GM12878 (cell line): ENCODE measurements at regions not wholly inside any gene's neighbourhood (a gene's known extent, or its start where the extent isn't known, plus 50 kb on each side); places are given as distances from the start of the nearest gene placed in this dataset.

Experiments
- ATAC-seq: fragments of 200-7000 bp; cut with Tn5 transposase; 3 replicates; pipeline ENCODE4 v1.9.1; 2020; ENCODE audit warnings: mild to moderate bottlenecking, moderate library complexity
- BruUV-seq: library from RNA; stranded (reverse); fragments of 400-500 nt; replicated peaks from 2 replicates; lab custom pipeline; 2021; lab: Mats Ljungman, UMichigan
- CTCF ChIA-PET: fragments of 300-600 bp; sonication (Branson Sonifier 250); formaldehyde crosslinking; extraction: SDS; loops from one replicate; lab custom pipeline; 2021; ENCODE audit warnings: inconsistent platforms; lab: Yijun Ruan, JAX
- POLR2A ChIA-PET: fragments of 350-600 bp; formaldehyde crosslinking; extraction: SDS; loops from one replicate; lab custom pipeline; 2021; ENCODE audit warnings: inconsistent platforms; lab: Charles Lee
- RAD21 ChIA-PET: fragments of 300-600 bp; sonication (Branson Sonifier 250); formaldehyde crosslinking; loops from one replicate; lab custom pipeline; 2023; ENCODE audit warnings: antibody characterized with exemption; ENCODE audit not compliant: unreplicated experiment; lab: Charles Lee
- SMC1A ChIA-PET: fragments of 300-600 bp; sonication (Branson Sonifier 250); formaldehyde crosslinking; loops from one replicate; lab custom pipeline; 2023; ENCODE audit not compliant: unreplicated experiment, uncharacterized antibody; lab: Charles Lee
- DNase-seq: peaks from one replicate; pipeline ENCODE4 v3.0.0-alpha.2; 2011; ENCODE audit warnings: low read depth, low spot score
- FAIRE-seq: peaks from 3 replicates; lab custom pipeline; 2011; peaks lifted over from hg19 to GRCh38; lab: Jason Lieb, UNC
- H2AFZ ChIP-seq: 2 replicates; pipeline ENCODE4 v1.6.0; 2011; ENCODE audit warnings: low read depth, low read length, control low read depth; ENCODE audit not compliant: control insufficient read depth
- H3K27ac ChIP-seq: 2 replicates; pipeline ENCODE4 v1.5.1; 2011; ENCODE audit warnings: control low read depth; ENCODE audit not compliant: control insufficient read depth, insufficient read depth
- H3K27me3 ChIP-seq, 2 experiments: replicated peaks in 1 of 2; 2 replicates each; pipeline versions ENCODE4 v1.6.0 to v1.6.1; 2011; ENCODE audit warnings: low read length in 1 of 2; ENCODE audit not compliant: control insufficient read depth in 2 of 2, insufficient read depth in 2 of 2
- H3K36me3 ChIP-seq, 2 experiments: 2 replicates each; pipeline ENCODE4 v1.5.1; 2011; ENCODE audit warnings: low read length in 1 of 2; ENCODE audit not compliant: control insufficient read depth in 2 of 2, insufficient read depth in 2 of 2
- H3K4me1 ChIP-seq: 2 replicates; pipeline ENCODE4 v1.6.1; 2011; ENCODE audit warnings: mild to moderate bottlenecking, low read length, moderate library complexity, mixed read lengths; ENCODE audit not compliant: control insufficient read depth, insufficient read depth
- H3K4me2 ChIP-seq: 2 replicates; pipeline ENCODE4 v1.6.0; 2011; ENCODE audit warnings: control low read depth; ENCODE audit not compliant: control insufficient read depth, insufficient read depth
- H3K4me3 ChIP-seq: fragments of 200-600 bp; sonication (generic); 2 replicates; pipeline ENCODE4 v1.5.1; 2016
- H3K79me2 ChIP-seq: 2 replicates; pipeline ENCODE4 v1.6.0; 2011; ENCODE audit warnings: low read length; ENCODE audit not compliant: control insufficient read depth, insufficient read depth
- H3K9ac ChIP-seq: 2 replicates; pipeline ENCODE4 v1.8.0; 2011; ENCODE audit warnings: low read length, control low read depth, mixed read lengths; ENCODE audit not compliant: control insufficient read depth, insufficient read depth
- H3K9me3 ChIP-seq: replicated peaks from 3 replicates; pipeline ENCODE4 v1.5.1; 2011; ENCODE audit warnings: mild to moderate bottlenecking, low read length; ENCODE audit not compliant: control insufficient read depth, insufficient read depth
- H4K20me1 ChIP-seq: 2 replicates; pipeline ENCODE4 v1.6.0; 2011; ENCODE audit not compliant: control insufficient read depth, insufficient read depth
- BHLHE40 ChIP-seq, 2 experiments: fragments of 450-650 bp in 1 of 2; IDR thresholded peaks; 2 replicates each; pipeline ENCODE4 v1.6.1; 2011 to 2017; ENCODE audit warnings: low read depth in 2 of 2, borderline replicate concordance in 1 of 2, improper control_type of control experiment in 1 of 2, low read length in 1 of 2, mild to moderate bottlenecking in 1 of 2
- BMI1 ChIP-seq: fragments of 450-650 bp; IDR thresholded peaks from 2 replicates; pipeline ENCODE4 v1.6.1; 2016; ENCODE audit warnings: mild to moderate bottlenecking, moderate library complexity, borderline replicate concordance
- CBFB ChIP-seq: IDR thresholded peaks from 2 replicates; pipeline ENCODE4 v1.6.1; 2016; ENCODE audit warnings: antibody characterized with exemption, low read depth
- CHD1 ChIP-seq: IDR thresholded peaks from 2 replicates; pipeline ENCODE4 v1.6.1; 2012; ENCODE audit warnings: low read depth, low read length, improper control_type of control experiment
- EP300 ChIP-seq, 2 experiments: fragments of 150-350 bp in 1 of 2; IDR thresholded peaks; 2 replicates each; pipeline ENCODE4 v1.6.1; 2011 to 2012; ENCODE audit warnings: low read depth in 2 of 2, low read length in 2 of 2, borderline replicate concordance in 1 of 2, improper control_type of control experiment in 1 of 2, inconsistent platforms in 1 of 2; ENCODE audit not compliant: control insufficient read depth in 1 of 2
- HCFC1 ChIP-seq: fragments of 150-350 bp; IDR thresholded peaks from 2 replicates; pipeline ENCODE4 v1.6.1; 2014; ENCODE audit warnings: low read length
- JUNB ChIP-seq: IDR thresholded peaks from 2 replicates; pipeline ENCODE4 v1.6.1; 2016; ENCODE audit warnings: antibody characterized with exemption, mild to moderate bottlenecking
- MTA3 ChIP-seq: IDR thresholded peaks from 2 replicates; pipeline ENCODE4 v1.6.1; 2012; ENCODE audit warnings: low read length, inconsistent platforms, borderline replicate concordance
- MYB ChIP-seq: fragments of 150-350 bp; IDR thresholded peaks from 2 replicates; pipeline ENCODE4 v1.6.1; 2014; ENCODE audit warnings: mild to moderate bottlenecking, low read depth, low read length, borderline replicate concordance
- RAD51 ChIP-seq: fragments of 450-650 bp; IDR thresholded peaks from 2 replicates; pipeline ENCODE4 v1.6.1; 2016; ENCODE audit warnings: moderate library complexity, mild to moderate bottlenecking, inconsistent platforms
- SREBF1 ChIP-seq: IDR thresholded peaks from 2 replicates; pipeline ENCODE4 v1.6.1; 2012; ENCODE audit warnings: mild to moderate bottlenecking, low read length
- WRNIP1 ChIP-seq: IDR thresholded peaks from 2 replicates; pipeline ENCODE4 v1.6.1; 2011; ENCODE audit warnings: low read depth, low read length, improper control_type of control experiment, borderline replicate concordance
- ZNF207 ChIP-seq: fragments of 450-650 bp; IDR thresholded peaks from 2 replicates; pipeline ENCODE4 v1.6.1; 2014; ENCODE audit warnings: antibody characterized with exemption, mild to moderate bottlenecking, borderline replicate concordance
- ZNF24 ChIP-seq: fragments of 450-650 bp; IDR thresholded peaks from 2 replicates; pipeline ENCODE4 v1.6.1; 2017; ENCODE audit warnings: antibody characterized with exemption, mild to moderate bottlenecking
- ZNF384 ChIP-seq: IDR thresholded peaks from 2 replicates; pipeline ENCODE4 v1.6.1; 2012; ENCODE audit warnings: low read depth, mild to moderate bottlenecking, low read length, improper control_type of control experiment, borderline replicate concordance
- ZSCAN29 ChIP-seq: fragments of 450-650 bp; IDR thresholded peaks from 2 replicates; pipeline ENCODE4 v1.6.1; 2017; ENCODE audit warnings: mild to moderate bottlenecking, moderate library complexity
- WGBS: methylation state at CpG from one replicate; pipeline ENCODE4 v1.1.6; 2016; ENCODE audit warnings: low lambda C conversion rate; ENCODE audit not compliant: insufficient replicate concordance, insufficient coverage; ENCODE audit errors: missing lambda C conversion rate; 5-methylcytosine and 5-hydroxymethylcytosine counted together
- in situ Hi-C: fragments of 300-500 bp; cut with MboI; formaldehyde crosslinking; loops from 9 replicates; pipeline ENCODE4 v1.14.3; 2018; ENCODE audit warnings: mixed read lengths
- intact Hi-C: fragments of 100-400 bp; cut with micrococcal nuclease; formaldehyde crosslinking; loops from one replicate; pipeline ENCODE4 v1.14.2; 2022; ENCODE audit not compliant: unreplicated experiment
- TF ChIP-seq, protein P1 (sequence below): fragments of 450-650 bp; formaldehyde crosslinking; IDR thresholded peaks from 2 replicates; pipeline ENCODE4 v1.4.0; 2020; ENCODE audit warnings: mild to moderate bottlenecking, moderate library complexity
- TF ChIP-seq, protein P2 (sequence below): IDR thresholded peaks from 2 replicates; pipeline ENCODE4 v1.6.1; 2012; ENCODE audit warnings: low read depth, low read length, improper control_type of control experiment
- TF ChIP-seq, protein P3 (sequence below): fragments of 450-650 bp; IDR thresholded peaks from 2 replicates; pipeline ENCODE4 v1.6.1; 2016; ENCODE audit warnings: mild to moderate bottlenecking

DNA sequence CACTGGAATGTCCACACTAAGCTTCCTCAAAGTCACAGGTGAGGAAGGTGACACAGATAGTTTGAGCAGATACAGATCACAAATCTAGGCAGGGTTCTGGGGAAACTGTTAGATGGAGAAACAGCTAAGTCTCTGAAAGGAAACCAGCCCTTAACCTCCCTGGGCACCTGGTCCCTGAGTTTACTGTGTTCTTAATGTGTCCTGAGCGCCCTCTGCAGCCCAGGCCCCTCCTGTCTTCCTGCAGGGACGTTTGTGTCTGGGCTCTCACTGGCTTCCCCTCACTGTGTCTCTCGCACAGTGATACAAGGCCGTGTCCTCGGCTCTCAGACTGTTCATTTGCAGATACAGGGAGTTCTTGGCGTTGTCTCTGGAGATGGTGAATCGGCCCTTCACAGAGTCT, 684.3 kb downstream of the TMEM121 start:
- H3K9ac ChIP-seq: no peak overlapping the region
- no peaks in the 10 kb centered on the region; a peak in 1 of 4 replicates for H3K27me3 ChIP-seq
- TF ChIP-seq WRNIP1 (no peak), JUNB (no peak), EP300 (IDR thresholded peaks at IDR 0.05; ENCODE audit: borderline replicate concordance in 1 of 2, control insufficient read depth in 1 of 2, low read depth in 2 of 2, low read length in 2 of 2) (no peak), MYB (no peak), BMI1 (no peak), CHD1 (no peak), HCFC1 (no peak), ZSCAN29 (no peak), CBFB (no peak), MTA3 (no peak), ZNF207 (no peak), RAD51 (no peak), ZNF24 (no peak), BHLHE40 (IDR thresholded peaks at IDR 0.05; ENCODE audit: borderline replicate concordance in 1 of 2, low read depth in 2 of 2, low read length in 1 of 2) (no peak), ZNF384 (no peak), SREBF1 (no peak)
- TF ChIP-seq, protein P1, sequence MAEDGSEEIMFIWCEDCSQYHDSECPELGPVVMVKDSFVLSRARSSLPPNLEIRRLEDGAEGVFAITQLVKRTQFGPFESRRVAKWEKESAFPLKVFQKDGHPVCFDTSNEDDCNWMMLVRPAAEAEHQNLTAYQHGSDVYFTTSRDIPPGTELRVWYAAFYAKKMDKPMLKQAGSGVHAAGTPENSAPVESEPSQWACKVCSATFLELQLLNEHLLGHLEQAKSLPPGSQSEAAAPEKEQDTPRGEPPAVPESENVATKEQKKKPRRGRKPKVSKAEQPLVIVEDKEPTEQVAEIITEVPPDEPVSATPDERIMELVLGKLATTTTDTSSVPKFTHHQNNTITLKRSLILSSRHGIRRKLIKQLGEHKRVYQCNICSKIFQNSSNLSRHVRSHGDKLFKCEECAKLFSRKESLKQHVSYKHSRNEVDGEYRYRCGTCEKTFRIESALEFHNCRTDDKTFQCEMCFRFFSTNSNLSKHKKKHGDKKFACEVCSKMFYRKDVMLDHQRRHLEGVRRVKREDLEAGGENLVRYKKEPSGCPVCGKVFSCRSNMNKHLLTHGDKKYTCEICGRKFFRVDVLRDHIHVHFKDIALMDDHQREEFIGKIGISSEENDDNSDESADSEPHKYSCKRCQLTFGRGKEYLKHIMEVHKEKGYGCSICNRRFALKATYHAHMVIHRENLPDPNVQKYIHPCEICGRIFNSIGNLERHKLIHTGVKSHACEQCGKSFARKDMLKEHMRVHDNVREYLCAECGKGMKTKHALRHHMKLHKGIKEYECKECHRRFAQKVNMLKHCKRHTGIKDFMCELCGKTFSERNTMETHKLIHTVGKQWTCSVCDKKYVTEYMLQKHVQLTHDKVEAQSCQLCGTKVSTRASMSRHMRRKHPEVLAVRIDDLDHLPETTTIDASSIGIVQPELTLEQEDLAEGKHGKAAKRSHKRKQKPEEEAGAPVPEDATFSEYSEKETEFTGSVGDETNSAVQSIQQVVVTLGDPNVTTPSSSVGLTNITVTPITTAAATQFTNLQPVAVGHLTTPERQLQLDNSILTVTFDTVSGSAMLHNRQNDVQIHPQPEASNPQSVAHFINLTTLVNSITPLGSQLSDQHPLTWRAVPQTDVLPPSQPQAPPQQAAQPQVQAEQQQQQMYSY (CRISPR knock-in tag): no peak
- TF ChIP-seq, protein P2, sequence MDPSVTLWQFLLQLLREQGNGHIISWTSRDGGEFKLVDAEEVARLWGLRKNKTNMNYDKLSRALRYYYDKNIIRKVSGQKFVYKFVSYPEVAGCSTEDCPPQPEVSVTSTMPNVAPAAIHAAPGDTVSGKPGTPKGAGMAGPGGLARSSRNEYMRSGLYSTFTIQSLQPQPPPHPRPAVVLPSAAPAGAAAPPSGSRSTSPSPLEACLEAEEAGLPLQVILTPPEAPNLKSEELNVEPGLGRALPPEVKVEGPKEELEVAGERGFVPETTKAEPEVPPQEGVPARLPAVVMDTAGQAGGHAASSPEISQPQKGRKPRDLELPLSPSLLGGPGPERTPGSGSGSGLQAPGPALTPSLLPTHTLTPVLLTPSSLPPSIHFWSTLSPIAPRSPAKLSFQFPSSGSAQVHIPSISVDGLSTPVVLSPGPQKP: no peak
- TF ChIP-seq, protein P3, sequence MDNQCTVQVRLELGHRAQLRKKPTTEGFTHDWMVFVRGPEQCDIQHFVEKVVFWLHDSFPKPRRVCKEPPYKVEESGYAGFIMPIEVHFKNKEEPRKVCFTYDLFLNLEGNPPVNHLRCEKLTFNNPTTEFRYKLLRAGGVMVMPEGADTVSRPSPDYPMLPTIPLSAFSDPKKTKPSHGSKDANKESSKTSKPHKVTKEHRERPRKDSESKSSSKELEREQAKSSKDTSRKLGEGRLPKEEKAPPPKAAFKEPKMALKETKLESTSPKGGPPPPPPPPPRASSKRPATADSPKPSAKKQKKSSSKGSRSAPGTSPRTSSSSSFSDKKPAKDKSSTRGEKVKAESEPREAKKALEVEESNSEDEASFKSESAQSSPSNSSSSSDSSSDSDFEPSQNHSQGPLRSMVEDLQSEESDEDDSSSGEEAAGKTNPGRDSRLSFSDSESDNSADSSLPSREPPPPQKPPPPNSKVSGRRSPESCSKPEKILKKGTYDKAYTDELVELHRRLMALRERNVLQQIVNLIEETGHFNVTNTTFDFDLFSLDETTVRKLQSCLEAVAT: no peak
- in situ Hi-C loops: no loop called here
- no peak overlapping the region for H3K4me3 ChIP-seq
- no peak overlapping the region for H2AFZ ChIP-seq
- H3K4me2 ChIP-seq: no peak overlapping the region
- 7% methylated on average over 7 of the region's 7 CpGs for WGBS
- no peak for DNase-seq
- ChIA-PET SMC1A (interaction anchor here (1.5 kb wide), 1 partner anchor 19 kb away, joined by 4 read pairs; no protein-coding TSS in a partner anchor), POLR2A (no interaction called here), CTCF (interaction anchor here (0.8 kb wide), 1 partner anchor 19 kb away, joined by 3 read pairs; no protein-coding TSS in a partner anchor), RAD21 (no interaction called here)
- no peaks in the 10 kb centered on the region for H3K9me3 ChIP-seq
- H4K20me1 ChIP-seq: no peaks in the 10 kb centered on the region
- ATAC-seq: no peak
- H3K4me1 ChIP-seq: no peaks in the 10 kb centered on the region
- H3K79me2 ChIP-seq: no peaks in the 10 kb centered on the region
- no TSS peak for BruUV-seq
- H3K27ac ChIP-seq: no peak overlapping the region
- no peaks in the 10 kb centered on the region for H3K36me3 ChIP-seq
- FAIRE-seq: no peak
- intact Hi-C loops: loop anchor here (5.0 kb wide), 1 partner anchor 348 kb away; no protein-coding TSS in a partner anchor
